ENCODE measurements at regions not wholly inside any gene's neighbourhood (a gene's known extent, or its start where the extent isn't known, plus 50 kb on each side); places are given as distances from the start of the nearest gene placed in this dataset.

- no peak for TF ChIP-seq CTCF (IDR thresholded peaks at IDR 0.05)
- no peak for TF ChIP-seq POLR2A (IDR thresholded peaks at IDR 0.05)
- TF ChIP-seq EP300 (IDR thresholded peaks at IDR 0.05), result no peak
Observed at GRCh38 chr4:114056599-114056998, 77.2 kb upstream of the ARSJ start.
